ENCODE measurements at regions not wholly inside any gene's neighbourhood (a gene's known extent, or its start where the extent isn't known, plus 50 kb on each side); places are given as distances from the start of the nearest gene placed in this dataset.

DNA sequence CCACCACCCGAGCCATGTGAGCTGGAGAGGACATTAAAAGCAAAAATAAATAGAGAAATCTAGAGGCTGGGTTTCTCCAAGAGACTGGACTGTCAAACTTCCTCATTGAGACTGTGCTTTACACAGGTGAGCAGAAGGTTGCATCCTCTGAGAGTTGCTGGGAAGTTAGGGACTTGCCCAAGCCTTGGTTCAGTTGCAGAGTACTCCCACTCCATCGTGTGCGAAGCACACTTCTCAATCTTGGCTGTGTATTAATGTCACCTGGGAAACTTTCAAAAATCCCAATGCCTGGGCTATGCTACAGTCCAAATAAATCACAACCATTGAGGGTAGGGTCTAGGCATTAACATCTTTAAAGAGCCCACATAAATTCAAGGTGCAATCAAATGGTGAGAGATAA, 89.2 kb downstream of the ZNF330 start:
- TF ChIP-seq CTCF (conservative IDR thresholded peaks at IDR 0.05; ENCODE audit: low read depth, low read length) (no peak), EZH2 (IDR thresholded peaks at IDR 0.05; ENCODE audit: borderline replicate concordance, low read depth, low read length, poor library complexity, severe bottlenecking) (no peak)

All from A673 (cell line).